ENCODE measurements at regions not wholly inside any gene's neighbourhood (a gene's known extent, or its start where the extent isn't known, plus 50 kb on each side); places are given as distances from the start of the nearest gene placed in this dataset.

DNA sequence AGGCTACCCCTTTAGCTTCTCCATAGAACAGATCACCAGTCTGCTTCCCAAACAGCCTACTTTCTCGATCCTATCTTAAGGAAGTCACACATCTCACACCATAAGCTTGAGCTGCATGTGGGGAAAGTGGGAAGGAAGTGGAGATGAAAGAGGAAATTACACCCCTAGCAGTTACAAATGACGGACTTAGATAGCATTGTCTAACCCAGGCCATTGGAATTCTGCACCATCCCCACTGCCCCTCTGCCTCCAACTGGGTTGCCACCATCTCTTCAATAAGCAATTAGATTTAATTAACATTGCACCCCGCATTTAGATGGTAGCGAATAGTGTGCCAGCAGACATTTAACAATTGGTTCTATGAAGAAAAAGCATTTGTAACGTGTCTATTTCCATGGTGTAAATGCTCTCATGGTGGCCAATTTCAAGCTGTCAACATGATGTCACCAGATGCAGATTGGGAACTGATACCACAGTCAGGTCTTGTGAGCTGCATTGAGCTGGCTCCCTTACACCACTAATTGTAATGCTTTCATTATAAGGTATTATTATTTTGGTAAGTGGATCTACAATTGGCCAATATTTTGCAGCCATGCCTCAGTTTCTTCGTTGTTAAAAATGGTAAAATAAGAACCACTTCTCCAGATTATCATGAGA is 124.7 kb downstream of the CD24 start:
- Histone ChIP-seq H3K4me1 (ENCODE audit: control insufficient read depth in 1 of 2, low read depth in 2 of 2) (no peaks in the 10 kb centered on the region), H3K9me3 (no peaks in the 10 kb centered on the region), H3K4me3 (no peak overlapping the region), H3K27ac (no peak overlapping the region), H3K27me3 (replicated peaks; ENCODE audit: insufficient read depth) (no peaks in the 10 kb centered on the region), H3K36me3 (no peaks in the 10 kb centered on the region)
- ATAC-seq (ENCODE audit: insufficient number of reproducible peaks, low FRiP score, low read depth): no peak
- DNase-seq (ENCODE audit: low spot score): no peak
- TF ChIP-seq, protein P1, sequence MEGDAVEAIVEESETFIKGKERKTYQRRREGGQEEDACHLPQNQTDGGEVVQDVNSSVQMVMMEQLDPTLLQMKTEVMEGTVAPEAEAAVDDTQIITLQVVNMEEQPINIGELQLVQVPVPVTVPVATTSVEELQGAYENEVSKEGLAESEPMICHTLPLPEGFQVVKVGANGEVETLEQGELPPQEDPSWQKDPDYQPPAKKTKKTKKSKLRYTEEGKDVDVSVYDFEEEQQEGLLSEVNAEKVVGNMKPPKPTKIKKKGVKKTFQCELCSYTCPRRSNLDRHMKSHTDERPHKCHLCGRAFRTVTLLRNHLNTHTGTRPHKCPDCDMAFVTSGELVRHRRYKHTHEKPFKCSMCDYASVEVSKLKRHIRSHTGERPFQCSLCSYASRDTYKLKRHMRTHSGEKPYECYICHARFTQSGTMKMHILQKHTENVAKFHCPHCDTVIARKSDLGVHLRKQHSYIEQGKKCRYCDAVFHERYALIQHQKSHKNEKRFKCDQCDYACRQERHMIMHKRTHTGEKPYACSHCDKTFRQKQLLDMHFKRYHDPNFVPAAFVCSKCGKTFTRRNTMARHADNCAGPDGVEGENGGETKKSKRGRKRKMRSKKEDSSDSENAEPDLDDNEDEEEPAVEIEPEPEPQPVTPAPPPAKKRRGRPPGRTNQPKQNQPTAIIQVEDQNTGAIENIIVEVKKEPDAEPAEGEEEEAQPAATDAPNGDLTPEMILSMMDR (IDR thresholded peaks at IDR 0.05): no peak

DNA sequence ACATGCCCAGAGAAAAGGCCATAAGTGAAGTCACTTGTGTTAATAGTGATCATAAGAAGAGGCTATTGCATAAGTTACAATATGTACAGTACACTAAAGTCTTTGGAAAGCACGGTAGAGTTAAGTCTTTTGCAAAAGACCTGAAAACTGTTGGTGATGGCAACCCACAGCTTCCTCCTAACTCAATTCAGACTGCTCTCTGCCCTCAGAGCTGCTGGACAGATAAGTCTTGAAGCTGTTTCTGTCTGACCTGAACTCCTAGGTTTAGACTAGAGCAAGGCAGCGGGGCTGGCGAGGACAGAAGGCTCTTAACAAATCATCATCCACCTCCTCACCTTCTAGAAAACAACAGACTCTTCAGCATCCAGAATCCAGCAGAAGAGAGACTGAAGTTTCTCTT is 125.4 kb downstream of the CD24 start:
- DNase-seq (ENCODE audit: low spot score) (no peak), ATAC-seq (ENCODE audit: insufficient number of reproducible peaks, low FRiP score, low read depth) (no peak)
- H3K4me3 ChIP-seq: no peak overlapping the region
- no peaks in the 10 kb centered on the region for H3K9me3 ChIP-seq
- no peak overlapping the region for H3K27ac ChIP-seq
- H3K4me1 ChIP-seq (ENCODE audit: control insufficient read depth in 1 of 2, low read depth in 2 of 2): no peaks in the 10 kb centered on the region
- H3K36me3 ChIP-seq: no peaks in the 10 kb centered on the region
- H3K27me3 ChIP-seq (replicated peaks; ENCODE audit: insufficient read depth): no peaks in the 10 kb centered on the region
- TF ChIP-seq, protein P1 (IDR thresholded peaks at IDR 0.05): no peak

DNA sequence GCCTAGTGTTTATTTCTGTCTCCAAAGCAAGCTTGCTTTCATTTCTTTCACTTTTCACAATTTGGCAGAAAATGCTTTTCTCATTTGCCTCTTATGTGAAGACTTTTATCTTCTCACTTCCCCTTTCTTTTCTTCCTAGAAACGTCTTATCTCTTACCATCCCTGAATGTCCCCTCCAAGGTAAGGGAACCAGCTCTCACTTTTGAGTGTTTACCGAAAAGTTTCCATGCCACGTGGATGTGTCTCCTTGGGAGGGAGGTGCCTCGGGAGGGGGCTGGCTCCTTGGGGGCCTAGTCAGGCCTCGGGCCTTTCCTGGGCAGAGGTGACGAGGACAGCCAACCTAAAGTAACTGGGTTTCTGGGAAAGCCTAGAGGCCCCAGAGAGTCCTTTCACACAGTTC is 127.4 kb downstream of the CD24 start:
- ATAC-seq (ENCODE audit: insufficient number of reproducible peaks, low FRiP score, low read depth): no peak

DNA sequence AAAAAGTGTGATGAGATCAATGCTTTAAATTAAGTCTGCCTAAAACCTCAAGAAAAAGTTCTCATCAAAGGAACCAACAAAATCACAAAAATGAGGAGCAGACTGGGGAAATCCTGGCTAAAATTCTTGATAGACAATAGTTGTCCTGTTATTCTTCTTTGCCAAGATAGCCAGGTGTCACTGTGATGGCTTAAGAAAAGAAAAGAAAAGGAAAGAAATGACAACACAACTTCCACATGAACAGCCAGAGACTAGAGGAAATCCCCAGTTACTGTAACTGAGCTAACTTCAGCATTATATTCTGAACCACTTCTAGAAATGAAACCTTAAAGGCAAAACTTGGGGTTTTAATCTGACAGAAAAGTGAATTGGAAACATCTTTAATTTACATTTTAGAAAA is 129.6 kb downstream of the CD24 start:
- DNase-seq (ENCODE audit: low spot score): no peak
- Histone ChIP-seq H3K9me3 (no peaks in the 10 kb centered on the region), H3K27me3 (replicated peaks; ENCODE audit: insufficient read depth) (no peaks in the 10 kb centered on the region), H3K4me3 (no peak overlapping the region), H3K4me1 (ENCODE audit: control insufficient read depth in 1 of 2, low read depth in 2 of 2) (no peaks in the 10 kb centered on the region), H3K36me3 (no peaks in the 10 kb centered on the region), H3K27ac (no peak overlapping the region)
- TF ChIP-seq, protein P1 (IDR thresholded peaks at IDR 0.05): no peak
- no peak for ATAC-seq (ENCODE audit: insufficient number of reproducible peaks, low FRiP score, low read depth)

More for the DNA sequence above, 127.4 kb downstream of the CD24 start:
- H3K27ac ChIP-seq: no peak overlapping the region
- no peaks in the 10 kb centered on the region for H3K36me3 ChIP-seq
- H3K27me3 ChIP-seq (replicated peaks; ENCODE audit: insufficient read depth): no peaks in the 10 kb centered on the region
- no peak overlapping the region for H3K4me3 ChIP-seq
- H3K9me3 ChIP-seq: no peaks in the 10 kb centered on the region
- DNase-seq (ENCODE audit: low spot score): no peak
- TF ChIP-seq, protein P1 (IDR thresholded peaks at IDR 0.05): no peak
- H3K4me1 ChIP-seq (ENCODE audit: control insufficient read depth in 1 of 2, low read depth in 2 of 2): no peaks in the 10 kb centered on the region

DNA sequence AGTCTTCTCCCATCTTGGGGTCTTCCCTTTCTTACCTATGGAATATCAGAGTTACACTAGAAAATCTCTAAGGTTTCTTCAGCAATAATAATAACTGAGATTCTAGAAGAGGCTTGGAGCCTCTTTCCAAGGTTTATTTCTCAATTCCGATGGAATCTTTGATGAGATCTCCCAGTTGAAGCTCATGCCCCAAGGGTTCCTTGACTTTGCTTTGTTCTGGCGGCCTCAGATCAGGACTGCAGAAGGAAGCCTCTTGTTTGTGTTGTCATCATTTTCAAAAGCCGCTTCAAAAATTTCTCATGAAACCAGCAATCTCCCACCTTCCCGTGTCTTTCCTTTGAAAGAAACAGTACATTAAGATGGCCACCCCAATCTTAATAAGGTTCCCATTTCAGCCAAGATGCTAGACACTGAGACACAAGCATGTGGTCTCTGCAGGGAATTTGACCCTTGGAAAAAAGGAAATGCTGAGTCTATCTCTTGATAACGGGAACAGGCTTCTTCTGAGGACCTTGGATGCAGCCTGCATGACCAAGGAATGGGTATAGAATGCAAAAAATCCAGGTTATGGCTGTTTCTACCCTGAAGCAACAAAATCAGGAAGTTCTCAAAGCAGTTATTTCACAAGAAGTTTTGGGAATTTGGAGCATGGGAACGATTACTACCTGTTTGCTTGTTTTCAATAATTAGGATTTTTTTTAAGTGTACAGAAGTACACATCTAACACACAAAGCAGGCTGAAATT is 141.6 kb downstream of the CD24 start:
- Histone ChIP-seq H3K36me3 (no peaks in the 10 kb centered on the region), H3K27me3 (replicated peaks; ENCODE audit: insufficient read depth) (no peaks in the 10 kb centered on the region), H3K4me3 (no peak overlapping the region), H3K4me1 (ENCODE audit: control insufficient read depth in 1 of 2, low read depth in 2 of 2) (no peaks in the 10 kb centered on the region), H3K9me3 (no peaks in the 10 kb centered on the region), H3K27ac (no peak overlapping the region)
- ATAC-seq (ENCODE audit: insufficient number of reproducible peaks, low FRiP score, low read depth) (no peak), DNase-seq (ENCODE audit: low spot score) (no peak)
- TF ChIP-seq, protein P1 (IDR thresholded peaks at IDR 0.05): no peak
